Loucy (cell line): ENCODE measurements at regions not wholly inside any gene's neighbourhood (a gene's known extent, or its start where the extent isn't known, plus 50 kb on each side); places are given as distances from the start of the nearest gene placed in this dataset.

Experiments
- H2AFZ ChIP-seq: fragments of 200-600 bp; sonication (generic); 2 replicates; pipeline ENCODE4 v1.6.0; 2016; ENCODE audit warnings: antibody characterized with exemption, mild to moderate bottlenecking, low read length, moderate library complexity
- H3F3A ChIP-seq: fragments of 200-600 bp; 2 replicates; pipeline ENCODE4 v1.6.0; 2016; ENCODE audit warnings: antibody characterized with exemption, low read depth, mild to moderate bottlenecking
- H3K27me3 ChIP-seq: fragments of 200-600 bp; sonication (generic); 2 replicates; pipeline ENCODE4 v1.6.1; 2014; ENCODE audit warnings: low read length, mild to moderate bottlenecking; ENCODE audit not compliant: insufficient read depth, poor library complexity, severe bottlenecking
- H3K36me3 ChIP-seq: fragments of 200-600 bp; sonication (generic); 2 replicates; pipeline ENCODE4 v1.6.1; 2016; ENCODE audit warnings: low read length; ENCODE audit not compliant: insufficient read depth
- H3K4me1 ChIP-seq: fragments of 200-600 bp; sonication (generic); 2 replicates; pipeline ENCODE4 v1.5.1; 2014; ENCODE audit warnings: low read length, mild to moderate bottlenecking; ENCODE audit not compliant: insufficient read depth, poor library complexity, severe bottlenecking
- H3K4me2 ChIP-seq: fragments of 200-600 bp; sonication (generic); 2 replicates; pipeline ENCODE4 v1.6.0; 2014; ENCODE audit warnings: antibody characterized with exemption, low read length, low read depth, mild to moderate bottlenecking; ENCODE audit not compliant: poor library complexity, severe bottlenecking
- H3K4me3 ChIP-seq: fragments of 200-600 bp; sonication (generic); 2 replicates; pipeline ENCODE4 v1.5.1; 2014; ENCODE audit warnings: low read length, mild to moderate bottlenecking, mixed read lengths; ENCODE audit not compliant: poor library complexity, severe bottlenecking
- H3K79me2 ChIP-seq: fragments of 200-600 bp; sonication (generic); 2 replicates; pipeline ENCODE4 v1.6.1; 2014; ENCODE audit warnings: low read length; ENCODE audit not compliant: insufficient read depth
- H3K9ac ChIP-seq: fragments of 200-600 bp; sonication (generic); 2 replicates; pipeline ENCODE4 v1.6.0; 2014; ENCODE audit warnings: mild to moderate bottlenecking, low read depth, low read length, moderate library complexity; ENCODE audit not compliant: poor library complexity, severe bottlenecking
- H3K9me2 ChIP-seq: fragments of 200-600 bp; sonication (generic); replicated peaks from 2 replicates; pipeline ENCODE4 v1.6.1; 2016; ENCODE audit warnings: low read depth, low read length, mixed read lengths
- H3K9me3 ChIP-seq: fragments of 200-600 bp; sonication (generic); 2 replicates; pipeline ENCODE4 v1.6.1; 2014; ENCODE audit warnings: mild to moderate bottlenecking, antibody characterized with exemption, low read length, low read depth; ENCODE audit not compliant: insufficient read depth
- H4K20me1 ChIP-seq: fragments of 200-600 bp; sonication (generic); 2 replicates; pipeline ENCODE4 v1.6.0; 2014; ENCODE audit warnings: antibody characterized with exemption, low read length, mild to moderate bottlenecking; ENCODE audit not compliant: insufficient read depth, poor library complexity, severe bottlenecking
- CTCF ChIP-seq: fragments of 200-600 bp; sonication (generic); conservative IDR thresholded peaks from 2 replicates; pipeline ENCODE4 v1.5.1; 2014; ENCODE audit warnings: mild to moderate bottlenecking, antibody characterized with exemption, low read length
- EZH2phosphoT487 ChIP-seq: fragments of 200-600 bp; IDR thresholded peaks from 2 replicates; pipeline ENCODE4 v1.6.1; 2018; ENCODE audit warnings: antibody characterized with exemption, mild to moderate bottlenecking, moderate library complexity, borderline replicate concordance

- H3K9me3 ChIP-seq = no peaks in the 10 kb centered on the region
- H3K36me3 ChIP-seq = no peaks in the 10 kb centered on the region
- no peaks in the 10 kb centered on the region for H4K20me1 ChIP-seq
- H2AFZ ChIP-seq = no peak overlapping the region
- H3F3A ChIP-seq = no peaks in the 10 kb centered on the region
- H3K4me1 ChIP-seq = no peaks in the 10 kb centered on the region
- H3K9me2 ChIP-seq = no peaks in the 10 kb centered on the region
- no peaks in the 10 kb centered on the region for H3K79me2 ChIP-seq
- H3K27me3 ChIP-seq = no peaks in the 10 kb centered on the region
- no peak overlapping the region for H3K4me3 ChIP-seq
- TF ChIP-seq EZH2phosphoT487 (no peak), CTCF (no peak)
- no peak overlapping the region for H3K4me2 ChIP-seq
- H3K9ac ChIP-seq = no peak overlapping the region
Observed at GRCh38 chr22:27205492-27206373, 548.3 kb downstream of the MIAT start.

GRCh38 chr22:27206374-27207133 lies 549.2 kb downstream of the MIAT start:
- no peaks in the 10 kb centered on the region for H3K36me3 ChIP-seq
- no peaks in the 10 kb centered on the region for H4K20me1 ChIP-seq
- H3K9me3 ChIP-seq = no peaks in the 10 kb centered on the region
- H3F3A ChIP-seq = no peaks in the 10 kb centered on the region
- H3K9me2 ChIP-seq = no peaks in the 10 kb centered on the region
- H3K4me2 ChIP-seq = no peak overlapping the region
- H3K79me2 ChIP-seq = no peaks in the 10 kb centered on the region
- no peak overlapping the region for H3K9ac ChIP-seq
- H3K27me3 ChIP-seq = no peaks in the 10 kb centered on the region
- TF ChIP-seq CTCF (no peak), EZH2phosphoT487 (no peak)
- H3K4me3 ChIP-seq = no peak overlapping the region
- H3K4me1 ChIP-seq = no peaks in the 10 kb centered on the region
- H2AFZ ChIP-seq = no peak overlapping the region

GRCh38 chr22:27207266-27207665 lies 549.9 kb downstream of the MIAT start:
- H3K9me2 ChIP-seq = no peaks in the 10 kb centered on the region
- no peak overlapping the region for H2AFZ ChIP-seq
- no peaks in the 10 kb centered on the region for H3K9me3 ChIP-seq
- H4K20me1 ChIP-seq = no peaks in the 10 kb centered on the region
- TF ChIP-seq CTCF = no peak
- TF ChIP-seq EZH2phosphoT487 = no peak
- H3K9ac ChIP-seq = no peak overlapping the region
- no peak overlapping the region for H3K4me2 ChIP-seq
- no peaks in the 10 kb centered on the region for H3F3A ChIP-seq
- H3K4me3 ChIP-seq = no peak overlapping the region
- no peaks in the 10 kb centered on the region for H3K36me3 ChIP-seq
- no peaks in the 10 kb centered on the region for H3K4me1 ChIP-seq
- H3K27me3 ChIP-seq = no peaks in the 10 kb centered on the region
- no peaks in the 10 kb centered on the region for H3K79me2 ChIP-seq
